Limb (tissue), 2 donors: ENCODE measurements at regions not wholly inside any gene's neighbourhood (a gene's known extent, or its start where the extent isn't known, plus 50 kb on each side); places are given as distances from the start of the nearest gene placed in this dataset.
A peak's percentile ranks its signal among the peaks of the same experiment; 100 is the strongest.

Source experiments
- DNase-seq, 2 donors: peaks; one replicate each; pipeline ENCODE4 v3.0.0-alpha.2; 2016; ENCODE audit errors: extremely low spot score in 2 of 2

GRCh38 chr5:135205632-135206349, 171.8 kb upstream of the PITX1 start:
- DNase-seq, result peak in 1 of 2 donors; percentile 21

GRCh38 chr5:135204151-135204600, 170.1 kb upstream of the PITX1 start:
- DNase-seq, result no peak

- DNase-seq, result no peak
These were observed 169.6 kb upstream of the PITX1 start for GRCh38 chr5:135203593-135204036.

GRCh38 chr5:135203019-135203418, 169.0 kb upstream of the PITX1 start:
- no peak for DNase-seq

GRCh38 chr5:135199919-135200318, 165.9 kb upstream of the PITX1 start:
- no peak for DNase-seq

GRCh38 chr5:135196483-135196882, 162.5 kb upstream of the PITX1 start:
- DNase-seq, result no peak

- no peak for DNase-seq
These were observed 161.2 kb upstream of the PITX1 start for GRCh38 chr5:135195270-135195608.

GRCh38 chr5:135194573-135195269, 160.7 kb upstream of the PITX1 start:
- DNase-seq, result peak in 1 of 2 donors; percentile 16

GRCh38 chr5:135194126-135194488, 160.1 kb upstream of the PITX1 start:
- no peak for DNase-seq

- peak in 1 of 2 donors; percentile 20 for DNase-seq
These were observed 159.4 kb upstream of the PITX1 start for GRCh38 chr5:135193213-135194125.

GRCh38 chr5:135192351-135192750, 158.3 kb upstream of the PITX1 start:
- peak in 1 of 2 donors; percentile 26 for DNase-seq

- peak; percentile 71 to 90 for DNase-seq
These were observed 157.2 kb upstream of the PITX1 start for GRCh38 chr5:135191084-135191826.

GRCh38 chr5:135190416-135191083, 156.5 kb upstream of the PITX1 start:
- peak in 1 of 2 donors; percentile 63 for DNase-seq

GRCh38 chr5:135189024-135189423, 155.0 kb upstream of the PITX1 start:
- DNase-seq, result peak in 1 of 2 donors; percentile 32

- no peak for DNase-seq
These were observed 154.3 kb upstream of the PITX1 start for GRCh38 chr5:135188233-135188914.

- DNase-seq, result no peak
These were observed 152.9 kb upstream of the PITX1 start for GRCh38 chr5:135186662-135187522.

GRCh38 chr5:135185481-135186065, 151.5 kb upstream of the PITX1 start:
- DNase-seq, result peak in 1 of 2 donors; percentile 36

GRCh38 chr5:135184646-135185045, 150.6 kb upstream of the PITX1 start:
- DNase-seq, result no peak

GRCh38 chr5:135183464-135183863, 149.4 kb upstream of the PITX1 start:
- DNase-seq, result no peak
